IPS-18c (cell line): ENCODE measurements at regions not wholly inside any gene's neighbourhood (a gene's known extent, or its start where the extent isn't known, plus 50 kb on each side); places are given as distances from the start of the nearest gene placed in this dataset.

ENCODE experiments used
- H3K4me3 ChIP-seq: 2 replicates; pipeline ENCODE4 v1.7.0; 2013; ENCODE audit warnings: low read depth, mild to moderate bottlenecking, low read length, moderate library complexity; ENCODE audit not compliant: insufficient read depth
- H3K9me3 ChIP-seq: one replicate; pipeline ENCODE4 v1.6.1; 2013; ENCODE audit warnings: mild to moderate bottlenecking, low read length, moderate library complexity; ENCODE audit not compliant: control insufficient read depth, insufficient read depth

DNA sequence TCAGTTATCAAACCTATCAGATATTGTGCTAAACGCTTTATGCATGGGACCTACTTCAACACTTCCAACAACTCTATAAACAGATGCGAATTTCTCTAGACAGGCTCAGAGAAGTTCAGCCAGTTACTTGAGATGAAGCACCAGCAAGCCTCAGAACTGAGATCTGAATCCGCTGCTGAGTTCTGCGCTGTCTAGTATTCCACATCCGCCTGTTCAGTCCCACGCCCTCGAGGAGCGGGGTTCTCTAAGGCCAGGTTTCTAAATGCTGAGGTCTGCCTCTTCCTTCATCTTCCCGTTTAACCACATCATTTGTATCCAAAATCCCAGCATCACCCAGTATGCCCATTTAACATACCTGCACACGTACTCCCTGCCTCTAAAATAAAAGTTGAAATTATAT, 297.8 kb upstream of the ZNF32 start:
- Histone ChIP-seq H3K9me3 (no peaks in the 10 kb centered on the region), H3K4me3 (no peak overlapping the region)

DNA sequence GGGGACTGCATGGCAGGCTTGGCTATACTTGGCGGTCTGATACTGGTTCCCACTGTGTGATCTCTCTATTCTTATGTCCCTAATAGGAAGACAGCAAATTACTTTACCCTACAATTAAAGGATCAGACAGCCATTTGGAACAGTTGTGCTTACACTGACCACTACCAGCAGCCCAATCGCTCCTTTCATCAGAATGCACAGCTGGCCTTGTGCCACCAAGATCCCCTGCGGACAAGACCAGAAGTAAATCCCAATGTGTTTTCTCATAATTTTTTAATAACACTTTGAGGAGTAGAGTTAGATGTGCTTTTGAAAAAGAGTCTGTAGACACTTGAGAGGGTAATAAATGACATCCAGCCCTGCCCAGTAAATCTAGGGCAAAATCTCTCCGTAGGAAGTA, 297.2 kb upstream of the ZNF32 start:
- H3K4me3 ChIP-seq, result no peak overlapping the region
- no peaks in the 10 kb centered on the region for H3K9me3 ChIP-seq

DNA sequence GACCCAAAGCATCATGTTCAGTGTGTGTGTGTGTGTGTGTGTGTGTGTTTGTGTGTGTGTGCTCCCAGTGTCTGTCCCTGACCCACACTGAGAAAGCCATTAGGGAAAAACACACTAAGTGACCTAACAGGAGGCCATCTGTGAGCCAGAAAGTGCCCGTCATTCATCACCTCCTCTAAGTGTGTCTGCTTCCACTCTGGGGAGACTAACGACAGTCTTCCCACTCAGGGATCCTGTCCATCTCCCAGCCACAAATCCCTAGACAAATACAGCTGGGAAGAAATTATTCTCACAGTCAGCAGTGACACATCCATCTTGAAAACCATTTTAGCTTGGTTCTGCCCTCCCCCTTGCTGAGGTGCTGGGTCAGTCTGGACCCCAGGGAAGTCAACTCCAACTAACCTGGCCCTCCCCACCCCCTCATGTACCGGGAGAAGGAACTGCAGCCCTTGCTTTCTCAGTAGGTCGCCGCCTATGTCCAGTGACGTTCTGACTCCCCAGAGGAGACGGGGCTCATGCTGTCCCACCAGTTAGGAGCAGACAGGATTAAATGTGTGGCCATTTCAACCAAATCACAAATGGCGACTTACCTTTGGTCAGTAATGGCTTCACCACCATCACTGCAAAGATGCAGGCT, 296.5 kb upstream of the ZNF32 start:
- H3K9me3 ChIP-seq, result no peaks in the 10 kb centered on the region
- no peak overlapping the region; the same call in 1 of the 2 replicates for H3K4me3 ChIP-seq

DNA sequence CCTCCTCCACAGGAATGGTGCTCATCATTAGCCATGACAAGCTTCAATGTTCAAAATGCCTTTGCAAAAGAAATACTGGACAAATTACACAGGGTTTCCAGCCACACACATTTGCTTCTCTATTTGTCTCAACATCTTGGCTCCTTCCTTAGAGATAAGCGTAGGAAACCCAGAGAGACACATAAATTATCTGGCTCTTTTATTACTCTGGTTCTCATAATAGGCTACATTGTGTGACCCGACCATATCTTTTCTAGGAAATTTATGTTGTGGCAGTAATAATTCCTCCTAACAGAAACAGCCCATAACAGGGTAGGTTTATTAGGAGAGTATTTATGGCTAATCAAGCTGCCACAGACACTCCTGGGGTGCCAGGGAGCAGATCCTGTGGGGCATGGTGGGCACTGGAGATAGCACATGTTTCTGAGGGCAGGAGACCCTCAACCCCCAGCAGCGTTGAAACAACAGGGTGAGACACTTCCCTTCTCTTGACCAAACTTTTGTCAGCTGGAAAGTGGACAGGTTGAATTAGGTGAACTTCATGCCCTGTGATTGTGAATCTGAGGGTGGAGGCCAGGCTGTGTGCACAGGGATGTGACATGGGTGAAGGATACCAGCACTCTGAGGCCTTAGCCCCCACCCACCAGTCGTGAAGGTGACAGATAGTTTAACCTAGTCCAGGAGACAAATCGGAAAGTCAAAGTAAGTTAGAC, 295.9 kb upstream of the ZNF32 start:
- Histone ChIP-seq H3K9me3 (no peaks in the 10 kb centered on the region), H3K4me3 (no peak overlapping the region)

DNA sequence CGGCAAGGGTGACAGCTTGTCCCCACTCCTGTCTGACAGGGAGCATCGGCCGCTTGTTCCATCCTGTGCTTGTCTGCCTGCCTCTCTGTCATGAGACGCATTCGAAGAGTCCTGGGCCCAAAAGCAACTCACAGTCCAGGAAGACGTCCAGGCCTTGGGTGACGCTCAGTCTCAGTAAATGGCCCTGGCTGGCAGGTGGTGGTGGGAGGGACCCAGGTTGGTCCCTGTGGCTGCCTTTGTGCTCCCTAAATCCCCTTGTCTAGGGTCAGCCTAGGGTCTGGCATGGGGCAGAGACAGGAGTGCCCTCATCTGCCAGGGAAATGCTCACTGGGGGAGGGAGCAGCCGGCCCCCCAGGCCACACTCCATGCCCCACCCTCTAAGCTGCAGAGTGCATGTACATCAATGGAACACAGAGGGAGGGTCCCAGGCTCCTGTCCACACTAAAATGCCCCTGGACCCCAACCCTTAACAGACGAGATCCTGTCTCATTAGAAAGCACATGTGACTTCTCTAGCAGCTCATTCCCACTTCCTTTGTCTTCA, 295.2 kb upstream of the ZNF32 start:
- H3K4me3 ChIP-seq, result no peak overlapping the region
- H3K9me3 ChIP-seq, result no peaks in the 10 kb centered on the region

DNA sequence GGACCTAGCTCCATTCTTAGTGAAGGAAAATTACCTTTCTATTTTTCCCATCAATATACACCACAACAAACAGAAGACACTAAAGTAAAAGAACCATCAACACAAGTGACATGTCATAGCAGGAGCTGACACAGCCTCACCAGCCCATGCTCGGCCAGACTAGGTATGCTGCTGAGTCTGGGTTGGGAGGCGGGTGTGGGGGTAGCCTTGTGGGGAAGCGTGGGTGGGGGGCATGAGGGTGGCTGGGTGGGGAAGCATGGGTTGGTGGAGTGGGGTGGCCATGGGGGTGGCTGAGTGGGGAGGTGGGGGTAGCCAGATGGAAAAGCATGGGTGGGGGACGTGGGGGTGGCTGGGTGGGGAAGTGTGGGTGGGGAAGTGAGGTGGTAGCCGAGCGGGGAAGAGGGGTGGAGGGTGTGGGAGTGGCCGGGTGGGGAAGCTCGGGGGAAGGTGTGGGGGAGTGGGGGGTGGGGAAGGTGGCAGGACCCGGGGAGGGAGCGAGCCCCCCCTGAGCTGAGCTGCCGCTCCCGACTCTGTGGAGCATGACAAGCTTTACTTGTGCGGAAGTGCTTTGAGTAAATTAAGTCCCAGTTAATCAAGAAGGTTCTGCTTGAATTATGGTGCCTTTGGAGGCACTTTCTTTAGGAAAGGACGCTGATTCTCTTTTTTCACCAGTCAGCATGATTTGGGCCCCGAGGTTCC, 294.6 kb upstream of the ZNF32 start:
- no peak overlapping the region for H3K4me3 ChIP-seq
- H3K9me3 ChIP-seq, result no peaks in the 10 kb centered on the region

DNA sequence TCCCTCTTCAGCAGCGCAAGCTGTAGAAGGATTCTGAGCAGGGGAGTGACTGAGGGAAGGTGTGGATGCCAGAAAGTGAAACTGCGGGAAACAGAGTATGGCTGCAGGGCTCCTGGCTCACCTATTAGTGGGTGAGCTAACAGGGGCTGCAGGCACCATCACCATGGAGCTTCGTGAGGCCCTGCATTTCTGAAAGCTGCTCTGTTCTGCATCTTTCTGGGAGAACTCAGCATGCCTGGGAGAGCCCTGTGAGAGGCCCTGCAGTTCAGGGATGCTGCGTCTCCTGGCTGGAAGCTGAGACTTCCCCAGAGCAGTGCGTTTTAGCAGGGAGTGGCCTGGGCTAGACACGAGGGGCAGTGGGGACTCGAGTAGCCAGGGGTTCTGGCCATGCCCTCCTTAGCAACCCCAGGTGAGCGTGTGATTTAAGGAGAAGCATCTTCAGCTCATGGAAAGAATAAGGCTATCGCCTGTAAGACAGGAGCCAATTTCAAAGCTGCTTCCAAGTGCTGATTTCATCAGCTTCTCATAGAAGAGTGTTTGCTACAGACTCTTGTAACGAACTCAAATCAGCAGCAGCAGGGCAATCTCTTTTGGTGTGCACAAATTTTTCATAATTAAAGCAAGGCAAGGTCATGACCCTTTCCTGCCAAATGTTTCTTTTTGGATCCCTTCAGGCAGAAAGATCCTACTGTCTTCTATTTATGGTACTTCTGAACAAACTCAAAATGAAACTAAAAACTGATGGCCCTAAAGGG, 293.6 kb upstream of the ZNF32 start:
- Histone ChIP-seq H3K4me3 (no peak overlapping the region), H3K9me3 (no peaks in the 10 kb centered on the region)

DNA sequence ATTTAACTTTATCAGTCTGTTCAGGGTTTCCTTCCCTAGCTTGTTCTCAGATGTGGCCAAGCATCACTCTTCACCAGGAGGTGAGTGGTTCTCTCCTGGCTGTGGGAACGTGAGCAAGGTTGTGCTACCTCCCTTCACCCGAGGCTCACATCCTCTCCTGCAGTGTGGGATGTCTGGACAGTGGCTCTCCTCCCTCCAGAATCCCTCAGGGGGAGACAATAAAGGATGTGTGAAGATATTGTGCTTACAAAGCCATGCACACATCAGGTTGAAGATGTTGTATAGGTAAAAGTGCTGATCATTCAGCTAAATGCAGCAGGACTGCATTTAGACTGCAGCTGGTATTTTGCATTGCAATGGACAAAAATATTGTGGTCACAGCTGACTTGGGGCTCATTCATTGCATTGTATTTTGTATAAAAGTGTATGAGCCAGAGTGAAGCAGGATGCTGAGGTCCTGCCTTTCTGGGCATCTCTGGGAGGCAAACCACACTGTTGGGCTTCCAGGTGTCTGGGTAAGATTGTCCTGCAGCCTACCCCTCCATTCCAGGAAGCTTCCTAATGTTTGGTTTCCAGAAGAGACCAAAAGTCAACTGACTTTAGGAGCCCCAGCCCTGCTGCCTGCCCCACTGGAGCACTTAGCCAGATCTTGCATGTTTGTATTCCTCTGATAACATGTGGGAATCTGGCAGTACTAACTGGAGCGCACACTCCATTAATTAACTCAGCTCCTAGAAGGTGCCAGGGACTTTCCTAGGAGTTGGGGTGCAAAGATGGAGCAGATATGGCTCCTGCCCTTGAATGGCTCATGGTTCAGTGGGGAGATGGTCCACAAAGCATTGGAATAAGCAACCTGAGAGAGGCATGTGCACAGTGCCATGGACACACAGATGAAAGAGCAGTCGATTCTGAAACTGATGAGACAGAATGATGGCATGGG, 292.5 kb upstream of the ZNF32 start:
- Histone ChIP-seq H3K9me3 (no peaks in the 10 kb centered on the region), H3K4me3 (no peak overlapping the region)

DNA sequence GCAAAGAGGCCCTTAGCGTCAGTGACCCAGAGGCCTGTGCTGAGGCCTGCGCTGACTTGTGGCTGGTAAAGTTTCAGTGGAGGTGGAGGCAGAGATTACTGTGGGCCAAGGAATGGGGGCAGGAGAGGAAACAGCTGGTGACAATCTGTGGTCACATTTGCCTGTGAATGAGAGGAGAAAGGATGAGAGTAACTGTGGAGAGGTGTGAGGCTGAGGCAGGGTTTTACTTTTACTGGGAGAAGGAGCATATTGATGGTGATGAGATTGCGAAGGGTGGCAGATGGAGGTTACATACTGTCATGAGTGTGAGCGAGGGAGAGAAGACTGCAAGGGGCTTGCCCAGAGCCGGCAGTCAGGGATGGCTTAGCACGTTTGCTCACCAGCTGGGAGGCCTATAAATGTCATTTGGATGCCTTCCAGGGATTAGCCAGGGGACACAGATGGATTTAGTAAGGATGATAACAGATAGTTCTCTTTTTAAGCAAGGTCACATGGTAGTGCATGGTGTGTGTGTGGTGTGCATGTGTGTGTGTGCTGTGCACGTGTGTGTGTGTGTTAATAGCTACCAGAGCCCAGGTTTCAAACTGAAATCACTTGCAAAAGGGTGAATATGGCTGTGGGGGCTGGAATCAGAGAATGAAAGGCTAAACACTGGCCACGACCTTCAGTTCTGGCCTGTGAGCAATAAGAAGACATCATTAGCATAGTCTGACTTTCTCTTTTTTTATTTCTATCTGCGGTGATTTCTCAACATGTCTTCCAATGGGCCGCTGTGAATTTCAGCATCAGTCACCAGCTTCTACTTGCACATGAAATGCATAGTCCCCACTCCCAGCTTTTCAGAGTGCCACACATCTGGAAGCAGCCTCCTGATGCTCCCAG, 291.5 kb upstream of the ZNF32 start:
- Histone ChIP-seq H3K9me3 (no peaks in the 10 kb centered on the region), H3K4me3 (no peak overlapping the region)

DNA sequence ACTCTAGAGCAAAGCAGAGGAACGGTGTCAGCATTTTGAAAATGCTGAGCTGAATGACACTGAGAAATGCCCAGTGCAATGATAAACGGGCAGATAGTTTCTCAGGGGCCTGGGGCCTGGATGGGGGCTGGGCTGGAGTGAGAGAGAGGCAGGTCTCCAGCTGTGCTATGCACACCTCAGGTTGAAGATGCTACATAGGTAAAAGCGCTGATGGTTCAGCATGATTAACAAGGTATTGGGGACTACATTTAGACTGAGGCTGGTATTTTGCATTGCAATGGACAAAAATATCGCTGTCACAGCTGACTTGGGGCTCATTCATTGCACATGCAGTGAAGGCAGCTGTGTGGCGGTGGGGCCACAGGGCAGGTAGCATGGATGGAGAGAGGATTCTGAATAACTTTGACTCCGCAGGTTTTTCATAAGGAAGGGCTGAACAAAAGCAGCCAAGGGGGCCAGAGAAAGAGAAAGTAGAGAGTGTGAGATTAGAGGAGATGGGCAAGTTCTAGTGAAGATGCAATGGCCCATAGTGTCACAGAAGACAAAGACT, 290.8 kb upstream of the ZNF32 start:
- Histone ChIP-seq H3K9me3 (no peaks in the 10 kb centered on the region), H3K4me3 (no peak overlapping the region)

DNA sequence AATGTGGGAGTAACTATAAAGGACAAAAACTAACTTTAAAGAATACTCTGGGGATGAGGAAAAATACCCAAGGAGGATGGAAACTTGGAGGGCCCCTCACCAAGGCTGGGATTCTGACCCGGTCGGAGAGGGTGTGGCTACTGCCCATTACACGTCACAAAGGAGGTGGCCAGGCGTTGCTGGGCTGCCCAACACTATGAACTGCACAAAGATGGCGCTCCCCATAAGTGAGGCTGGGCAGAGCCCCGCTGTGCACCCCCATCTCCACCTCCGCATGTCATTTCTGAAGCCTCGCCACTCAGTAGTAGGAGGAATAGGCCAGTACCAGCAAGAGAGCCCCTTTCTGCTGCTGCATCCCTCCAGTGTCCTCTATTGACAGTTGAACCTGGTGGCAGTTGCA, 290.1 kb upstream of the ZNF32 start:
- Histone ChIP-seq H3K4me3 (no peak overlapping the region), H3K9me3 (no peaks in the 10 kb centered on the region)

DNA sequence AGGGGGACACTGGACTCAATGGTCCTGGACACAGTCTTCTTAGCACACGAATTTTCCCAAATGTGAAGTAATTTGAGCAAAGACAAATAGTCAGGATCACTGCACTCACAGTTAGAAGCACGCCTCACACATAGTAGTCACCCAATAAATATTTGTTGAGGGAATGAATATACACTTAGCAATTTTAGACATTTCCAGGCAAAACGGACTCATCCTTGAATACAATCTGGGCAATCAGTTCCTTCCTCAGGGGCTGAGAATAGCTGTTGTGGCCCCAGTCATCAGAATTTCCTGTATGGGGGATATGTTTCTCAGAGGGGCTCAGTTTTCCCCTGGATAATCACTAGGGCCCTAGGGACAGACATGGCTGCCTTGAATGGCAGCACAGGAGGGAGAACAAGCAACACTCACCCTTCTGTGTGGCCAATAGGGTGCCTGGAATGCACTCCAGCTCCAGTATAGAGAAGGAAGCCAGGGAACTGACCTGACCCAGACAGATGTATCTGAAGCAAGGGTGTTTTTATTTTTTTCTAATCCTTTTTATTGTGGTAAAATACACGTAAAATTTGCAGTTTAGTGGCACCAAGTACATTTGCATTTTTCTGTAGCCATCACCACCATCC, 282.7 kb upstream of the ZNF32 start:
- H3K4me3 ChIP-seq, result no peak overlapping the region
- H3K9me3 ChIP-seq, result no peaks in the 10 kb centered on the region

DNA sequence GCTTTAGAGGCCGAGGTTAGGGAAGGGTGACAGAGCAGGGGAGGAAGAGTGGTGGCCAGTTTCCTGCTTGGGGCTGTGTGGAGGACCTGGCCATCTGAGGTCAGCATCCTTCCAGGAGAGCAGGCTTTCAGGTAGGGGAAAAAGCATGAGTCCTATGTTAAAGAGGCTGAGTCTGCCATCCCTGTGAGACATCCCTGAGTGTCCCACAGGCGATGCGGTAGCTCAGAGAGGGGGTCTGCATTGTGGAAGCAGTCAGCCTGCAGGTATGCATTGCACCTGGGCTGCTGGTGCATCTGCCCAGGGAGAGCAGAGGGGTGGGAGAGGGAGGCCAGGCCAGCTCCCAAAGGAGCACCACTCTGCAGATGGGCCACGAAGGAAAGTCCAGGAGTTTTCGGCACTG, 282.1 kb upstream of the ZNF32 start:
- H3K4me3 ChIP-seq, result no peak overlapping the region
- no peaks in the 10 kb centered on the region for H3K9me3 ChIP-seq

DNA sequence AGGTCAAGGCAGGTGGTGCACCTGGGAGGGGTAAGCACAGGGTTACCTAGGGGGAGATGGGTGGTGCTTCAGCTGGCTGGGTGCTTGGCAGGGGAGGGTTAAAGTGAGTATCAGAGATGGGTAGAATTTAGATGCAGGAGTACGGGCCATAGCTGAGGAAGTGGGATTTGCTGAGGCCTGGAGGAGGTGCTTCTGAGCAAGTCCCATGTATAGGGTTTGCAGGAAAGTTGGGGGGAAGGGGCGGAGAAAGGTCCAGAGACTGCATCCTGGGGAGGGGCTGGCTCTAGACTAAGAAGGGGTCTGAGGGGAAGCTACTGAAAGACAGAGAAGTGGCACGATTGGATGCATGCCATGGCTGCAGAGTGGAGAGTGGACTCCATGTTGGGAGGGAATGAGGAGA, 281.6 kb upstream of the ZNF32 start:
- H3K9me3 ChIP-seq, result no peaks in the 10 kb centered on the region
- H3K4me3 ChIP-seq, result no peak overlapping the region

DNA sequence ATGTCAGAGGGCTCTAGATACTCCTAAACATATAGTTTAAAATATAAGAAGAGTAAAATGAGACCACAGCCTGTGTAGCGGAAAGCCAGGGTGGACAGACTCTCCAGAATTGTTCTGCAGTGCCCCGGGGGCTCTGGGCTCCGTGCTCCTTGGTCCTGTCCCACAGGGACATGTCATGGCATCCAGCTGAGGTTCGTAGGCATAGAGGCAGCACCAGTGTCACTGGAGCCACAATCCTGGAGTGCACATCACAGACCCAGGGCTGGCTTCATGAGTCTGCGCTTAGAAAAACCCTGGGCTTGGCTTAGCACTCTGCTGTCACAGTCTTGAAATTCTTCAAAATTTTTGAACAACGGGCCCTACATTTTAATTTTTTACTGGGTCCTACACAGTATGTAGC, 280.4 kb upstream of the ZNF32 start:
- Histone ChIP-seq H3K4me3 (no peak overlapping the region), H3K9me3 (no peaks in the 10 kb centered on the region)
